ENCODE measurements at regions not wholly inside any gene's neighbourhood (a gene's known extent, or its start where the extent isn't known, plus 50 kb on each side); places are given as distances from the start of the nearest gene placed in this dataset.
A peak's percentile ranks its signal among the peaks of the same experiment; 100 is the strongest.

- TF ChIP-seq E2F8 (IDR thresholded peaks at IDR 0.05; ENCODE audit: low read depth, partially characterized antibody) (no peak), SMC3 (IDR thresholded peaks at IDR 0.05; ENCODE audit: borderline replicate concordance, low read length) (no peak), SREBF2 (IDR thresholded peaks at IDR 0.05; ENCODE audit: low read length) (no peak), CHD4 (IDR thresholded peaks at IDR 0.05) (no peak), RB1 (IDR thresholded peaks at IDR 0.05; ENCODE audit: borderline replicate concordance) (no peak), ATF3 (IDR thresholded peaks at IDR 0.05; ENCODE audit: borderline replicate concordance, extremely low read depth, low read depth, low read length) (no peak), IKZF2 (IDR thresholded peaks at IDR 0.05) (peak; percentile 93), RCOR1 (conservative IDR thresholded peaks at IDR 0.05; ENCODE audit: low read depth, low read length) (no peak), ZBTB33 (IDR thresholded peaks at IDR 0.05) (no peak), E2F4 (IDR thresholded peaks at IDR 0.05; ENCODE audit: low read depth, low read length) (no peak), RBBP5 (conservative IDR thresholded peaks at IDR 0.05) (no peak), PKNOX1 (IDR thresholded peaks at IDR 0.05) (no peak), ZNF622 (IDR thresholded peaks at IDR 0.05) (no peak), POLR2A (IDR thresholded peaks at IDR 0.05; ENCODE audit: low read depth, low read length) (no peak), HSF1 (IDR thresholded peaks at IDR 0.05; ENCODE audit: low read depth, low read length) (no peak), ZNF592 (IDR thresholded peaks at IDR 0.05) (no peak), GABPA (IDR thresholded peaks at IDR 0.05; ENCODE audit: low read depth) (no peak), MEF2A (IDR thresholded peaks at IDR 0.05; ENCODE audit: insufficient read depth, low read depth, low read length) (peak; percentile 92)
Observed at GRCh38 chr10:62992145-62992721, 140.9 kb upstream of the NRBF2 start (continued).
